AG09309 (cell line): ENCODE measurements at regions not wholly inside any gene's neighbourhood (a gene's known extent, or its start where the extent isn't known, plus 50 kb on each side); places are given as distances from the start of the nearest gene placed in this dataset.

Experiments used
- DNase-seq: peaks from one replicate; pipeline ENCODE4 v3.0.0-alpha.2; 2010; ENCODE audit warnings: low read depth
- H3K4me3 ChIP-seq: 2 replicates; pipeline ENCODE4 v1.5.1; 2011; ENCODE audit warnings: mild to moderate bottlenecking, low read depth, low read length, moderate library complexity; ENCODE audit not compliant: control insufficient read depth
- TF ChIP-seq, protein P1 (sequence below): IDR thresholded peaks from 2 replicates; pipeline ENCODE4 v1.5.1; 2011; ENCODE audit warnings: mild to moderate bottlenecking, low read depth, low read length, inconsistent platforms; ENCODE audit not compliant: insufficient read depth, control insufficient read depth; ENCODE audit errors: missing control alignments

DNA sequence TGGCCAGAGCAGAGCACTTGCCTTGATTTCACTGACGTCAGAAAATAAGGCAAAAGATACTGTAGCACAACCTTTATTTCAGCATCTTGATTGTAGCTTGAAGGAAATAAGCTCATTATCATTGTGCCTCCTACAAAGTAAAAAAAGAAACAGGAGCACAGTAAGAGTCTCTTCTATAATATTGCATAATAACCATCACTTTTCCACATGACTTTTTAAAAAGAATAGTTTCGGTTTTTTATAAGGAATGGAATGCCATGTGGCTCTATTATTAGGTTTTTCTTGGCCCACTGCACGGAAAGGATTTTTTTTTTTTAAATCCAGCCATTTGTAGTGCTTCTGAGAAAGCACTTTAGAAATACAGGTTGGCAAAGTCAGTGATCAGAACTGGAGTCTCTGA lies 655.3 kb downstream of the LRRC70 start:
- DNase-seq, result no peak
- TF ChIP-seq, protein P1, sequence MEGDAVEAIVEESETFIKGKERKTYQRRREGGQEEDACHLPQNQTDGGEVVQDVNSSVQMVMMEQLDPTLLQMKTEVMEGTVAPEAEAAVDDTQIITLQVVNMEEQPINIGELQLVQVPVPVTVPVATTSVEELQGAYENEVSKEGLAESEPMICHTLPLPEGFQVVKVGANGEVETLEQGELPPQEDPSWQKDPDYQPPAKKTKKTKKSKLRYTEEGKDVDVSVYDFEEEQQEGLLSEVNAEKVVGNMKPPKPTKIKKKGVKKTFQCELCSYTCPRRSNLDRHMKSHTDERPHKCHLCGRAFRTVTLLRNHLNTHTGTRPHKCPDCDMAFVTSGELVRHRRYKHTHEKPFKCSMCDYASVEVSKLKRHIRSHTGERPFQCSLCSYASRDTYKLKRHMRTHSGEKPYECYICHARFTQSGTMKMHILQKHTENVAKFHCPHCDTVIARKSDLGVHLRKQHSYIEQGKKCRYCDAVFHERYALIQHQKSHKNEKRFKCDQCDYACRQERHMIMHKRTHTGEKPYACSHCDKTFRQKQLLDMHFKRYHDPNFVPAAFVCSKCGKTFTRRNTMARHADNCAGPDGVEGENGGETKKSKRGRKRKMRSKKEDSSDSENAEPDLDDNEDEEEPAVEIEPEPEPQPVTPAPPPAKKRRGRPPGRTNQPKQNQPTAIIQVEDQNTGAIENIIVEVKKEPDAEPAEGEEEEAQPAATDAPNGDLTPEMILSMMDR, result no peak
- H3K4me3 ChIP-seq, result no peak overlapping the region

DNA sequence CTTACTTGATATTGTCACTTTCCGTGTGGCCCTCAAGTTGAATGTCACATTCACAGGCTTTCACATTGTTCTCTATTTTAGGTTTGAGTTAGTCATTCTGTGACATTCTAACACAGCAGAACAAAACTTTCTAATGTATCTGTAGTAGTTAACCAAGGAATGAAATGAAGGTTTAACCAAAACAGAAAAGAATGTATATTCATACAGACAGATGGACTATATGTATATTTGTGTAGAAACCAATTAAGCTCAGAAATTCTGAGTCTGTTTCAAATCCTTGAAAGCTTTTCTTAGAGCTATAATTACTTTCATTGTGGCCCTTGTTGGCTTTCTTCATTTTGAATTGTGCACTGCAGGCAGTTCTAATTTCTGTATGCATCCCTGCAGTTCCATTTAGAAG lies 654.7 kb downstream of the LRRC70 start:
- H3K4me3 ChIP-seq, result no peak overlapping the region
- TF ChIP-seq, protein P1, result no peak

DNA sequence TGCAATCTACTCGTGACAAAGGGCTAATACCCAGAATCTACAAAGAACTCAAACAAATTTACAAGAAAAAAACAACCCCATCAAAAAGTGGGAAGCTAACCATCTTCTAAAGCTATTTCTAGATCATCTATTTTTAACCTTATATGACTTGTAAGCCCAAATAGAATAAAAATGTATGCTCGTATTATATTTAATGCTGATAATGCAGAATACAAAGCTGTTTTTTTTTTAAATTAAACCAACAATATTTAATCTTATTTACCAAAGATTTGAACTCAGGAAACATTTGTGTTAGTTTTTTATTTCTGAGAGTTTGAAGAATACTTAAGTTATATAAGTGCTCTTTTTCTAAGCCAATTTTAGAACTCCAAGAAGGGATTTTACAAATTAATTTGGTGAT lies 652.1 kb downstream of the LRRC70 start:
- no peak overlapping the region for H3K4me3 ChIP-seq
- DNase-seq, result no peak
- TF ChIP-seq, protein P1, result no peak

More for the DNA sequence above, 654.7 kb downstream of the LRRC70 start:
- no peak for DNase-seq

DNA sequence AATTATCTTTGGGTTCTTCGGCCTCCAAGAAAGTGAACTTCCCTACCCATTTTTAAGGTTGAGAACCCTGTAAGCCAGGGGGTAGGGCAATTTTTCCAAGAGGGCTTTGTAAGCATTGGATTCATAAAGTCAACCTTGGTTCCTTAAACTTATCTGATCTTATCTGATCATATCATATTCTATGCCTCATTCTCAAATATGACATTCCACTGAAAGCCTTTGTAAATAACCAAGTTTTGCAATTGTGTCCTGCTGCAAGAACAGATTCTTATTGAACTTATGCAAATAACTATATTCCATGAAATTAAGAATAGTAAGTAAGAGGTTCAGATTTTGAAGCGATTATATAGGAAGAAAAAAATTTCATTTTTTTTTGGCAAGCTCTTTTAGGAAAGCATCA lies 649.5 kb downstream of the LRRC70 start:
- DNase-seq, result no peak
- TF ChIP-seq, protein P1, result no peak
- H3K4me3 ChIP-seq, result no peak overlapping the region

DNA sequence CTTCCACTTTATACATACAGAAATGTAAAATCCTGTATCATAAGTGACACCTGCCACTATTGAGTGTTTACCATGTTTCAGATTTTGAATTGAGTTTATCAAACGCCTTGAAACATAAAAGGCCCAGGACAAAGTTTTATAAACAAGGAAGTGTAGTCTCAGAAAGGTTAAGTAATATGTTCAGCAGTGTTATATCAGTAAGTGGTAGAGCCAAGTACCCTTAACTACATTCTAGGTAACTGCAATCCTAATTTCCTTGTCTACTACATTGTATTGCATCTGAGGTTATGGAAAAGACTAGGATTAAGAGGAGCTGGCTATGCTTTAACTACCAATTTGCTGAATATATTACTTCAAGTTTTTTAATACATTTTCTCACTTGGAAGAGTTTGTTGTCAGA lies 641.6 kb downstream of the LRRC70 start:
- TF ChIP-seq, protein P1, result no peak
- H3K4me3 ChIP-seq, result no peak overlapping the region
- no peak for DNase-seq

DNA sequence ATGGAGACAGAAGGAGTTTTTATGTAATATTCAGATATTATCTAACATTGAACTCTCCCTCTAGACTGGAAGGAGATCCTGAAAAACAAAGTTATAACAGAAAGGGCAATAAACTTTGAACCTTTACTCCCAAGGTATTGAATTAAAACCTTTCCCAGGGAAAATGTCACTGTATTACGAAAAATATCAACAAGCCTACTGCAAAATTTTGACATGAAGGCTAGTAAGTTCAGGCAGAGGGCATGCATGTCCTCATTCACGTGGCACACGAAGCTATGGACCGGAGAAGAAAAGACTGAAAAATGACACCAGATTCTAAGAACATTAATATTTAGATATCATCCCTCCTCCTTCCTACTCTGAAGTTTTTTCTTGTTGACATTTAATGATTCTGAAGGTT lies 638.8 kb downstream of the LRRC70 start:
- TF ChIP-seq, protein P1, result no peak
- DNase-seq, result no peak
- H3K4me3 ChIP-seq, result no peak overlapping the region

DNA sequence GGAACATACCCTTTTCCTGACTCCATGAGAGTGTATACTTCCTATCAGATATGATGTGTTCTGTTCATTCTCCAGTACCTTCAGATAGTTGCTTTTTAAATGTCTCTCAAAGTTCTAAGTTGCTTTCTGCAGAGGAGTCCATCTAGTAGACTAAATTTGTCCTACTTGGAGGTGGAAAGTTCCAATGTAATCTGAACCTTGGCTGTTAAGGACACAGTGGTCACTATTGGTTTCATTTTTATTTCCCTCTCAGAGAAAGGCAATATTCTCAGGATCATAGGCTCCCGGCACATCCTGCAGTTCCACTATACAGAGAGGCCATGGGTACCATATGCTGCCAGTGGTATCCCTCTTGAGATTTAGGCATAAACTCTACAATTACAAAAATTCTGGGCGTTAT lies 634.6 kb downstream of the LRRC70 start:
- TF ChIP-seq, protein P1, result no peak
- H3K4me3 ChIP-seq, result no peak overlapping the region
- no peak for DNase-seq
